Liver (tissue), 8 donors: ENCODE measurements at regions not wholly inside any gene's neighbourhood (a gene's known extent, or its start where the extent isn't known, plus 50 kb on each side); places are given as distances from the start of the nearest gene placed in this dataset.
"Not testable (repeated sequence)": the region's sequence is repeated elsewhere in the genome, so short reads cannot be mapped to it uniquely, and the experiment has no call there.

Experiments used
- DNase-seq: peaks from one replicate; pipeline ENCODE4 v3.0.0-alpha.2; 2017; ENCODE audit warnings: low spot score
- H3K27ac ChIP-seq, 2 donors: one replicate each; pipeline ENCODE4 v1.7.0; 2013; ENCODE audit warnings: inconsistent platforms in 2 of 2, low read length in 2 of 2, control low read depth in 1 of 2, low read depth in 1 of 2, mild to moderate bottlenecking in 1 of 2
- H3K27me3 ChIP-seq, 4 donors: one replicate each; pipeline versions ENCODE4 v1.6.1 to v1.7.0; 2013; ENCODE audit warnings: low read length in 3 of 4, inconsistent platforms in 1 of 4, mild to moderate bottlenecking in 1 of 4, moderate library complexity in 1 of 4; ENCODE audit not compliant: control insufficient read depth in 4 of 4, insufficient read depth in 4 of 4
- H3K36me3 ChIP-seq, 4 donors: one replicate each; pipeline versions ENCODE4 v1.6.1 to v1.7.0; 2013; ENCODE audit warnings: low read length in 3 of 4, mild to moderate bottlenecking in 3 of 4, low read depth in 1 of 4, moderate library complexity in 1 of 4; ENCODE audit not compliant: control insufficient read depth in 4 of 4, insufficient read depth in 3 of 4
- H3K4me1 ChIP-seq, 4 donors: one replicate each; pipeline versions ENCODE4 v1.6.1 to v1.7.0; 2013; ENCODE audit warnings: low read length in 3 of 4, mild to moderate bottlenecking in 3 of 4, moderate library complexity in 1 of 4; ENCODE audit not compliant: control insufficient read depth in 4 of 4, insufficient read depth in 4 of 4
- H3K4me3 ChIP-seq, 3 donors: one replicate each; pipeline versions ENCODE4 v1.6.1 to v1.7.0; 2013; ENCODE audit warnings: low read length in 3 of 3, control low read depth in 1 of 3, low read depth in 1 of 3, mild to moderate bottlenecking in 1 of 3
- H3K9ac ChIP-seq, 2 donors: one replicate each; pipeline ENCODE4 v1.7.0; 2013; ENCODE audit warnings: low read length in 2 of 2, mild to moderate bottlenecking in 2 of 2, moderate library complexity in 2 of 2, control low read depth in 1 of 2, low read depth in 1 of 2
- H3K9me3 ChIP-seq, 4 donors: one replicate each; pipeline versions ENCODE4 v1.6.1 to v1.7.0; 2013; ENCODE audit warnings: low read length in 3 of 4; ENCODE audit not compliant: control insufficient read depth in 4 of 4
- ATF3 ChIP-seq: IDR thresholded peaks from 2 replicates; pipeline ENCODE4 v1.6.1; 2016; ENCODE audit warnings: antibody characterized with exemption
- CTCF ChIP-seq: fragments of 150-350 bp; IDR thresholded peaks from 2 replicates; pipeline ENCODE4 v1.5.1; 2017; ENCODE audit warnings: improper control_type of control experiment, low read depth, low read length; ENCODE audit not compliant: missing input control
- EGR1 ChIP-seq, 2 donors: IDR thresholded peaks; 2 replicates each; pipeline ENCODE4 v1.6.1; 2016 to 2018; ENCODE audit warnings: antibody characterized with exemption in 2 of 2, low read depth in 2 of 2
- FOXA1 ChIP-seq: IDR thresholded peaks from 2 replicates; pipeline ENCODE4 v1.6.1; 2016; ENCODE audit warnings: antibody characterized with exemption
- FOXA2 ChIP-seq: IDR thresholded peaks from 2 replicates; pipeline ENCODE4 v1.6.1; 2016; ENCODE audit warnings: antibody characterized with exemption
- GABPA ChIP-seq, 2 donors: IDR thresholded peaks in 1 of 2; conservative IDR thresholded peaks in 1 of 2; 2 replicates each; pipeline ENCODE4 v1.6.1; 2016; ENCODE audit warnings: antibody characterized with exemption in 2 of 2, mild to moderate bottlenecking in 1 of 2, moderate library complexity in 1 of 2
- HNF4A ChIP-seq, 2 donors: conservative IDR thresholded peaks; 2 replicates each; pipeline ENCODE4 v1.6.1; 2016; ENCODE audit warnings: antibody characterized with exemption in 2 of 2, mild to moderate bottlenecking in 2 of 2
- HNF4G ChIP-seq: IDR thresholded peaks from 2 replicates; pipeline ENCODE4 v1.6.1; 2016; ENCODE audit warnings: antibody characterized with exemption
- JUND ChIP-seq, 2 donors: IDR thresholded peaks; 2 replicates each; pipeline ENCODE4 v1.6.1; 2016; ENCODE audit warnings: antibody characterized with exemption in 2 of 2
- MAX ChIP-seq: IDR thresholded peaks from 2 replicates; pipeline ENCODE4 v1.6.1; 2016; ENCODE audit warnings: antibody characterized with exemption
- NR2F2 ChIP-seq: IDR thresholded peaks from 2 replicates; pipeline ENCODE4 v1.6.1; 2016; ENCODE audit warnings: antibody characterized with exemption
- RAD21 ChIP-seq, 2 donors: IDR thresholded peaks; 2 replicates each; pipeline ENCODE4 v1.6.1; 2016; ENCODE audit warnings: antibody characterized with exemption in 2 of 2, mild to moderate bottlenecking in 2 of 2
- REST ChIP-seq: IDR thresholded peaks from 2 replicates; pipeline ENCODE4 v1.6.1; 2016; ENCODE audit warnings: antibody characterized with exemption, mild to moderate bottlenecking
- RXRA ChIP-seq, 2 donors: IDR thresholded peaks; 2 replicates each; pipeline ENCODE4 v1.6.1; 2017 to 2018; ENCODE audit warnings: antibody characterized with exemption in 2 of 2, mild to moderate bottlenecking in 1 of 2
- SP1 ChIP-seq: IDR thresholded peaks from 2 replicates; pipeline ENCODE4 v1.6.1; 2018; ENCODE audit warnings: antibody characterized with exemption, mild to moderate bottlenecking
- TAF1 ChIP-seq: conservative IDR thresholded peaks from 2 replicates; pipeline ENCODE4 v1.6.1; 2016; ENCODE audit warnings: antibody characterized with exemption, mild to moderate bottlenecking
- YY1 ChIP-seq: IDR thresholded peaks from 2 replicates; pipeline ENCODE4 v1.6.1; 2016; ENCODE audit warnings: antibody characterized with exemption, mild to moderate bottlenecking
- ZBTB33 ChIP-seq: IDR thresholded peaks from 2 replicates; pipeline ENCODE4 v1.6.1; 2016; ENCODE audit warnings: antibody characterized with exemption
- WGBS: extraction: QIAGEN DNeasy Blood & Tissue Kit; methylation state at CpG from one replicate; pipeline ENCODE4 v1.1.7; 2013; 5-methylcytosine and 5-hydroxymethylcytosine counted together
- donor health status: healthy.
- donor health status: healthy.
- donor health status: healthy.
- donor health status: healthy.
- donor health status: healthy.

GRCh38 chr2:154518872-154519271 is 179.6 kb upstream of the KCNJ3 start:
- H3K36me3 ChIP-seq: no peaks in the 10 kb centered on the region
- WGBS: 100% methylated on average over 1 of the region's 1 CpG
- no peak overlapping the region for H3K9ac ChIP-seq
- DNase-seq: no peak
- no peaks in the 10 kb centered on the region for H3K4me1 ChIP-seq
- TF ChIP-seq REST: no peak
- no peak for TF ChIP-seq HNF4G
- TF ChIP-seq FOXA1: no peak
- no peak for TF ChIP-seq TAF1
- no peak for TF ChIP-seq GABPA (IDR thresholded peaks at IDR 0.05 in 1 of 2, conservative IDR thresholded peaks at IDR 0.05 in 1 of 2)
- TF ChIP-seq YY1: no peak
- TF ChIP-seq RAD21 (IDR thresholded peaks at IDR 0.05): no peak
- TF ChIP-seq MAX: no peak
- no peak for TF ChIP-seq CTCF
- no peak for TF ChIP-seq FOXA2
- TF ChIP-seq ZBTB33: no peak
- no peak for TF ChIP-seq SP1
- no peak for TF ChIP-seq RXRA (IDR thresholded peaks at IDR 0.05)
- no peak for TF ChIP-seq NR2F2
- TF ChIP-seq HNF4A (conservative IDR thresholded peaks at IDR 0.05): no peak
- TF ChIP-seq JUND (IDR thresholded peaks at IDR 0.05): no peak
- TF ChIP-seq EGR1 (IDR thresholded peaks at IDR 0.05; ENCODE audit: low read depth in 2 of 2): no peak
- no peak for TF ChIP-seq ATF3
- no peaks in the 10 kb centered on the region for H3K9me3 ChIP-seq
- no peak overlapping the region for H3K27ac ChIP-seq
- H3K27me3 ChIP-seq: no peaks in the 10 kb centered on the region
- no peak overlapping the region for H3K4me3 ChIP-seq

- not testable (repeated sequence) for H3K4me3 ChIP-seq, H3K27me3 ChIP-seq, H3K36me3 ChIP-seq, H3K27ac ChIP-seq, H3K9ac ChIP-seq, H3K4me1 ChIP-seq, DNase-seq, H3K9me3 ChIP-seq
- 87% methylated on average over 4 of the region's 4 CpGs for WGBS
These were observed 177.5 kb upstream of the KCNJ3 start for GRCh38 chr2:154520951-154521350.
